ENCODE measurements at regions not wholly inside any gene's neighbourhood (a gene's known extent, or its start where the extent isn't known, plus 50 kb on each side); places are given as distances from the start of the nearest gene placed in this dataset.
"Not testable (repeated sequence)": the region's sequence is repeated elsewhere in the genome, so short reads cannot be mapped to it uniquely, and the experiment has no call there.

GRCh38 chr5:1720396-1721110 lies 79.1 kb downstream of the MRPL36 start:
- no peak for DNase-seq (ENCODE audit: extremely low spot score)

GRCh38 chr5:1719860-1720259 lies 79.8 kb downstream of the MRPL36 start:
- POLR2A ChIA-PET = no interaction called here
- no peak for TF ChIP-seq CTCF (IDR thresholded peaks at IDR 0.05; ENCODE audit: control extremely low read depth, extremely low read depth, low read depth, missing control alignments)
- CTCF ChIA-PET = no interaction called here
- no peak for DNase-seq (ENCODE audit: extremely low spot score)

More at GRCh38 chr5:1720396-1721110, 79.1 kb downstream of the MRPL36 start:
- no peak for TF ChIP-seq CTCF (IDR thresholded peaks at IDR 0.05; ENCODE audit: control extremely low read depth, extremely low read depth, low read depth, missing control alignments)
- CTCF ChIA-PET = no interaction called here
- POLR2A ChIA-PET = no interaction called here

- ChIA-PET POLR2A (no interaction called here), CTCF (no interaction called here)
- no peak for DNase-seq (ENCODE audit: extremely low spot score)
- TF ChIP-seq CTCF (IDR thresholded peaks at IDR 0.05; ENCODE audit: control extremely low read depth, extremely low read depth, low read depth, missing control alignments) = no peak
Observed at GRCh38 chr5:1718669-1719068, 81.0 kb downstream of the MRPL36 start.

- DNase-seq (ENCODE audit: extremely low spot score); POLR2A ChIA-PET; CTCF ChIA-PET: not testable (repeated sequence)
Observed at GRCh38 chr5:1710091-1710490, 89.5 kb downstream of the MRPL36 start.

DNA sequence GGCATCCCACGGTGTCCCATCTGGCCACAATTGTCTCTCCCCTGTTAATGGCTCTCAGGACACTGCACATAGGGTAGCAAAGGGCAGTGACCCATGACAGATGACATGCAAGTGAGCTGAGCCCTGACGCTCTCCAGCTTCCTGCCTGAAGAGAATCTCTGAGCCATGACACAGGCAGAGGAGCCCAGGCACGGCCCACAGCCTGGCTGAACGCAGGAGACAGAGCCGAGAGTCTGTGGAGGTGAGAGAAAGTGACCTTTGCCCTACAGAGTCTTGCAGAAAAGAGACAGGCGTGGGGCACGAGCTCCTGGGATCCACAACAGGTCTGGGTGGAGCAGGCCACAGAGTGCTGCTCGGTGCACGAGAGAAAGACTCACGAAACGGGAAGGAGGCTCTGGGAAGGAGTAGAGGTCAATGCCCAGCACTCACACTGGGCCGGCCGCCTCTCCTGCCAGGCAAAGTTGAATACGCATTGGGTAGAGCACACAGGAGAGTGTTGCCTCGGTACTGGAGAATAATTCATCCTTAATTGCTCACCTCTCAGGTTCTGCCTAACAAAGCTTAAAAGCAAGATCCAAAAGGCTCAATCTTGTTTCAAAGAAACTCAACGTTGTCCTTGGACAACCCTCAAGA lies 90.3 kb downstream of the MRPL36 start:
- POLR2A ChIA-PET = no interaction called here
- CTCF ChIA-PET = no interaction called here
- DNase-seq (ENCODE audit: extremely low spot score) = no peak
- no peak for TF ChIP-seq CTCF (IDR thresholded peaks at IDR 0.05; ENCODE audit: control extremely low read depth, extremely low read depth, low read depth, missing control alignments)

DNA sequence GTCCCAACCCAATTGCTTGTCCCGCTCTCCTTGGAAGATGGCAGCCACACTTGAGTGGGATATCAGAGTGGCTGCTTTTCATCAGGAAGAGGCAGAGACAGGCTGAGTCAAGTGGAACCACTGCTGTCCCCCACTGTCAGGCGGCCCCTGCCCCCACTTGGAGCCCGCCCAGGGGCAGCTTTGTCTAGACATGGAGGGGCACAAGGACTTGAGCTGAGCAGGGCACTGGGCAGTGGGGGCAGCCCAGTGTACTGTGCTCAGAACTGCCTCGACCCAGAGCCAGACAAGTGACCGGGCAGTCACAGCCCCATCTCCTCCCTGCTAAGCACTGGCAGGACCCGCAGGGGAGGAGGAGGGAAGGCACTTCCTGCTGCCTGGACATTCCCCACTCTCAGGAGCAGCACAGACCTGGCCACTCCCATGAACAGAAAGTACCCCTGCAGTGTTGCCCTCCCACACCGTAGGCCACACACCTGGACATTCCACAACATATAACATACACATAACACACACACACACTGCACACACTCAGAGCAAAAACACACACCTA lies 91.0 kb downstream of the MRPL36 start:
- ChIA-PET POLR2A (no interaction called here), CTCF (no interaction called here)
- TF ChIP-seq CTCF (IDR thresholded peaks at IDR 0.05; ENCODE audit: control extremely low read depth, extremely low read depth, low read depth, missing control alignments) = no peak
- DNase-seq (ENCODE audit: extremely low spot score) = no peak

- no peak for TF ChIP-seq CTCF (IDR thresholded peaks at IDR 0.05; ENCODE audit: control extremely low read depth, extremely low read depth, low read depth, missing control alignments)
- POLR2A ChIA-PET = no interaction called here
- CTCF ChIA-PET = interaction anchor here (1.1 kb wide), 1 partner anchor 36 kb away, joined by 3 read pairs; no protein-coding TSS in a partner anchor
- no peak for DNase-seq (ENCODE audit: extremely low spot score)
Observed at GRCh38 chr5:1707467-1707866, 92.2 kb downstream of the MRPL36 start.

All from GM10248 (cell line).